NCI-H2196 (cell line): ENCODE measurements at regions not wholly inside any gene's neighbourhood (a gene's known extent, or its start where the extent isn't known, plus 50 kb on each side); places are given as distances from the start of the nearest gene placed in this dataset.
"Not testable (repeated sequence)": the region's sequence is repeated elsewhere in the genome, so short reads cannot be mapped to it uniquely, and the experiment has no call there.

Experiments
- DNase-seq: peaks from one replicate; lab custom pipeline; 2025; ENCODE audit not compliant: unreplicated experiment; lab: John Stamatoyannopoulos, UW

GRCh38 chr4:53877096-53877495 is 187.3 kb downstream of the CHIC2 start:
- DNase-seq, result not testable (repeated sequence)

GRCh38 chr4:53866055-53866454 is 198.3 kb downstream of the CHIC2 start:
- DNase-seq, result no peak

GRCh38 chr4:53865054-53865453 is 199.4 kb downstream of the CHIC2 start:
- no peak for DNase-seq

GRCh38 chr4:53863736-53864365 is 200.6 kb downstream of the CHIC2 start:
- no peak for DNase-seq

- DNase-seq, result no peak
Measured at GRCh38 chr4:53863158-53863557, 201.2 kb downstream of the CHIC2 start.

GRCh38 chr4:53861856-53862610 is 202.4 kb downstream of the CHIC2 start:
- DNase-seq, result no peak

- no peak for DNase-seq
Measured at GRCh38 chr4:53859305-53859704, 205.1 kb downstream of the CHIC2 start.

- DNase-seq, result no peak
Measured at GRCh38 chr4:53858744-53859143, 205.7 kb downstream of the CHIC2 start.

GRCh38 chr4:53855581-53856250 is 208.7 kb downstream of the CHIC2 start:
- no peak for DNase-seq

GRCh38 chr4:53854991-53855568 is 209.3 kb downstream of the CHIC2 start:
- DNase-seq, result no peak

- no peak for DNase-seq
Measured at GRCh38 chr4:53852343-53852742, 212.1 kb downstream of the CHIC2 start.

- DNase-seq, result no peak
Measured at GRCh38 chr4:53847965-53848364, 216.4 kb downstream of the CHIC2 start.

- no peak for DNase-seq
Measured at GRCh38 chr4:53844551-53844950, 219.9 kb downstream of the CHIC2 start.

GRCh38 chr4:53844133-53844532 is 220.3 kb downstream of the CHIC2 start:
- no peak for DNase-seq

GRCh38 chr4:53841711-53842110 is 222.7 kb downstream of the CHIC2 start:
- no peak for DNase-seq

GRCh38 chr4:53840643-53841042 is 223.8 kb downstream of the CHIC2 start:
- DNase-seq, result no peak

- DNase-seq, result not testable (repeated sequence)
Measured at GRCh38 chr4:53833302-53834003, 231.0 kb downstream of the CHIC2 start.

- no peak for DNase-seq
Measured at GRCh38 chr4:53832549-53832948, 231.9 kb downstream of the CHIC2 start.

GRCh38 chr4:53830511-53830910 is 233.9 kb downstream of the CHIC2 start:
- DNase-seq, result no peak

- DNase-seq, result no peak
Measured at GRCh38 chr4:53821179-53821851, 230.0 kb upstream of the LNX1 start.

GRCh38 chr4:53818104-53818503 is 226.8 kb upstream of the LNX1 start:
- DNase-seq, result no peak
